OCI-LY1 (cell line): ENCODE measurements at regions not wholly inside any gene's neighbourhood (a gene's known extent, or its start where the extent isn't known, plus 50 kb on each side); places are given as distances from the start of the nearest gene placed in this dataset.

ENCODE experiments used
- EZH2 ChIP-seq: fragments of 200-600 bp; sonication (generic), shearing (Covaris generic); IDR thresholded peaks from 2 replicates; pipeline ENCODE4 v1.8.0; 2017; ENCODE audit warnings: borderline replicate concordance, mixed run types, mild to moderate bottlenecking, antibody characterized with exemption, low read length, moderate library complexity, mixed read lengths
- TF ChIP-seq, protein P1 (sequence below): fragments of 200-600 bp; sonication (generic), shearing (Covaris generic); IDR thresholded peaks from 2 replicates; pipeline ENCODE4 v1.5.1; 2017; ENCODE audit warnings: mild to moderate bottlenecking, antibody characterized with exemption, low read length, moderate library complexity, mixed read lengths

DNA sequence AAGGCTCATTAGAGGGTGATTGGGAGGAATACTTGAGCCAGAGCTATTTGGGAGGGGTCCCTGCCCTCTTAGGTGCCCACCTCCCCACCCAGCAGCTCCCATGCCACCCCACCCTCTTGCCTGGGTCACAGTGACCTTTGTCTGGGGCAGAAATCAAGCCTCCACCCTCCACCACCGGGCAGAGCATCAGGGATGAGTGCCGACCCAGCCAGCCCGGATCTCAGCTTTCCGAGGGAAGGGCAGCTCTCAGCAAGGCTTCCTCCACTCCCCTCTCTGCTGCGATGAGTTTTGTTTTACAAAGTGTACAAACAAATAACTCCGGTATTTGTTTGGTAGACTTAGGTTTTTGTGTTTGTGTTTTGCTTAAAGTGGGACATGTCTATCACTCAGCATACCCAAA, 136.7 kb upstream of the CST7 start:
- TF ChIP-seq, protein P1, sequence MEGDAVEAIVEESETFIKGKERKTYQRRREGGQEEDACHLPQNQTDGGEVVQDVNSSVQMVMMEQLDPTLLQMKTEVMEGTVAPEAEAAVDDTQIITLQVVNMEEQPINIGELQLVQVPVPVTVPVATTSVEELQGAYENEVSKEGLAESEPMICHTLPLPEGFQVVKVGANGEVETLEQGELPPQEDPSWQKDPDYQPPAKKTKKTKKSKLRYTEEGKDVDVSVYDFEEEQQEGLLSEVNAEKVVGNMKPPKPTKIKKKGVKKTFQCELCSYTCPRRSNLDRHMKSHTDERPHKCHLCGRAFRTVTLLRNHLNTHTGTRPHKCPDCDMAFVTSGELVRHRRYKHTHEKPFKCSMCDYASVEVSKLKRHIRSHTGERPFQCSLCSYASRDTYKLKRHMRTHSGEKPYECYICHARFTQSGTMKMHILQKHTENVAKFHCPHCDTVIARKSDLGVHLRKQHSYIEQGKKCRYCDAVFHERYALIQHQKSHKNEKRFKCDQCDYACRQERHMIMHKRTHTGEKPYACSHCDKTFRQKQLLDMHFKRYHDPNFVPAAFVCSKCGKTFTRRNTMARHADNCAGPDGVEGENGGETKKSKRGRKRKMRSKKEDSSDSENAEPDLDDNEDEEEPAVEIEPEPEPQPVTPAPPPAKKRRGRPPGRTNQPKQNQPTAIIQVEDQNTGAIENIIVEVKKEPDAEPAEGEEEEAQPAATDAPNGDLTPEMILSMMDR: no peak
- TF ChIP-seq EZH2: no peak
